Stimulated activated CD4-positive, alpha-beta T cell treated with anti-CD3 and anti-CD28 coated beads, Interleukin-12 subunit alpha, Interleukin-12 subunit beta, amount 100 ng/mL, for 4 hours (primary cell): ENCODE measurements at regions not wholly inside any gene's neighbourhood (a gene's known extent, or its start where the extent isn't known, plus 50 kb on each side); places are given as distances from the start of the nearest gene placed in this dataset.
A peak's percentile ranks its signal among the peaks of the same experiment; 100 is the strongest.
"Not testable (repeated sequence)": the region's sequence is repeated elsewhere in the genome, so short reads cannot be mapped to it uniquely, and the experiment has no call there.

Source experiments
- DNase-seq: peaks from one replicate; pipeline ENCODE4 v3.0.0-alpha.2; 2020

- no peak for DNase-seq
These were observed 175.6 kb upstream of the THSD7A start for GRCh38 chr7:12007576-12007975.

- no peak for DNase-seq
These were observed 182.0 kb upstream of the THSD7A start for GRCh38 chr7:12013983-12014382.

- DNase-seq: no peak
These were observed 184.4 kb upstream of the THSD7A start for GRCh38 chr7:12016439-12016838.

- no peak for DNase-seq
These were observed 185.0 kb upstream of the THSD7A start for GRCh38 chr7:12017046-12017445.

GRCh38 chr7:12022011-12022410 is 189.1 kb upstream of the TMEM106B start:
- DNase-seq: not testable (repeated sequence)

- no peak for DNase-seq
These were observed 185.8 kb upstream of the TMEM106B start for GRCh38 chr7:12025246-12025645.

GRCh38 chr7:12028508-12028907 is 182.6 kb upstream of the TMEM106B start:
- no peak for DNase-seq

GRCh38 chr7:12030116-12030515 is 181.0 kb upstream of the TMEM106B start:
- DNase-seq: no peak

GRCh38 chr7:12031186-12031585 is 179.9 kb upstream of the TMEM106B start:
- no peak for DNase-seq

- no peak for DNase-seq
These were observed 179.5 kb upstream of the TMEM106B start for GRCh38 chr7:12031638-12032037.

GRCh38 chr7:12032146-12032545 is 178.9 kb upstream of the TMEM106B start:
- no peak for DNase-seq

- DNase-seq: not testable (repeated sequence)
These were observed 167.6 kb upstream of the TMEM106B start for GRCh38 chr7:12043457-12043856.

- DNase-seq: no peak
These were observed 158.9 kb upstream of the TMEM106B start for GRCh38 chr7:12052211-12052610.

- no peak for DNase-seq
These were observed 157.5 kb upstream of the TMEM106B start for GRCh38 chr7:12053561-12053960.

GRCh38 chr7:12054830-12055229 is 156.3 kb upstream of the TMEM106B start:
- DNase-seq: no peak

GRCh38 chr7:12056381-12056780 is 154.7 kb upstream of the TMEM106B start:
- DNase-seq: no peak

GRCh38 chr7:12056977-12057376 is 154.1 kb upstream of the TMEM106B start:
- no peak for DNase-seq

- DNase-seq: no peak
These were observed 149.0 kb upstream of the TMEM106B start for GRCh38 chr7:12062062-12062461.

- DNase-seq: no peak
These were observed 146.4 kb upstream of the TMEM106B start for GRCh38 chr7:12064586-12065127.

GRCh38 chr7:12066004-12066403 is 145.1 kb upstream of the TMEM106B start:
- DNase-seq: no peak

GRCh38 chr7:12066521-12066920 is 144.6 kb upstream of the TMEM106B start:
- DNase-seq: no peak

- DNase-seq: peak; percentile 36
These were observed 143.8 kb upstream of the TMEM106B start for GRCh38 chr7:12067156-12067831.

GRCh38 chr7:12069757-12070156 is 141.3 kb upstream of the TMEM106B start:
- no peak for DNase-seq

GRCh38 chr7:12074889-12075288 is 136.2 kb upstream of the TMEM106B start:
- no peak for DNase-seq

GRCh38 chr7:12080006-12080405 is 131.1 kb upstream of the TMEM106B start:
- DNase-seq: no peak
